ENCODE measurements at regions not wholly inside any gene's neighbourhood (a gene's known extent, or its start where the extent isn't known, plus 50 kb on each side); places are given as distances from the start of the nearest gene placed in this dataset.
"Not testable (repeated sequence)": the region's sequence is repeated elsewhere in the genome, so short reads cannot be mapped to it uniquely, and the experiment has no call there.

GRCh38 chr13:37198629-37199028 lies 93.2 kb upstream of the CSNK1A1L start:
- no peak overlapping the region for H3K4me3 ChIP-seq (ENCODE audit: low read length)
- no peak for TF ChIP-seq ZNF274 (IDR thresholded peaks at IDR 0.05; ENCODE audit: low read depth, low read length)

- TF ChIP-seq ZNF274 (IDR thresholded peaks at IDR 0.05; ENCODE audit: low read depth, low read length), result no peak
Observed at GRCh38 chr13:37195621-37196020, 90.2 kb upstream of the CSNK1A1L start.

GRCh38 chr13:37194428-37194861 lies 89.0 kb upstream of the CSNK1A1L start:
- no peak for TF ChIP-seq ZNF274 (IDR thresholded peaks at IDR 0.05; ENCODE audit: low read depth, low read length)
- no peak overlapping the region for H3K4me3 ChIP-seq (ENCODE audit: low read length)

More at GRCh38 chr13:37195621-37196020, 90.2 kb upstream of the CSNK1A1L start:
- no peak overlapping the region for H3K4me3 ChIP-seq (ENCODE audit: low read length)

GRCh38 chr13:37192956-37193355 lies 87.5 kb upstream of the CSNK1A1L start:
- TF ChIP-seq ZNF274 (IDR thresholded peaks at IDR 0.05; ENCODE audit: low read depth, low read length), result no peak
- H3K4me3 ChIP-seq (ENCODE audit: low read length), result no peak overlapping the region

GRCh38 chr13:37187621-37188020 lies 82.2 kb upstream of the CSNK1A1L start:
- no peak overlapping the region for H3K4me3 ChIP-seq (ENCODE audit: low read length)
- no peak for TF ChIP-seq ZNF274 (IDR thresholded peaks at IDR 0.05; ENCODE audit: low read depth, low read length)

GRCh38 chr13:37187105-37187504 lies 81.6 kb upstream of the CSNK1A1L start:
- no peak for TF ChIP-seq ZNF274 (IDR thresholded peaks at IDR 0.05; ENCODE audit: low read depth, low read length)
- no peak overlapping the region for H3K4me3 ChIP-seq (ENCODE audit: low read length)

GRCh38 chr13:37181620-37182019 lies 76.2 kb upstream of the CSNK1A1L start:
- TF ChIP-seq ZNF274 (IDR thresholded peaks at IDR 0.05; ENCODE audit: low read depth, low read length), result no peak
- H3K4me3 ChIP-seq (ENCODE audit: low read length), result no peak overlapping the region

GRCh38 chr13:37179645-37180044 lies 74.2 kb upstream of the CSNK1A1L start:
- no peak for TF ChIP-seq ZNF274 (IDR thresholded peaks at IDR 0.05; ENCODE audit: low read depth, low read length)
- H3K4me3 ChIP-seq (ENCODE audit: low read length), result no peak overlapping the region

GRCh38 chr13:37177125-37177524 lies 71.7 kb upstream of the CSNK1A1L start:
- H3K4me3 ChIP-seq (ENCODE audit: low read length), result no peak overlapping the region
- TF ChIP-seq ZNF274 (IDR thresholded peaks at IDR 0.05; ENCODE audit: low read depth, low read length), result no peak

- no peak for TF ChIP-seq ZNF274 (IDR thresholded peaks at IDR 0.05; ENCODE audit: low read depth, low read length)
Observed at GRCh38 chr13:37175996-37176395, 70.5 kb upstream of the CSNK1A1L start.

GRCh38 chr13:37173214-37173613 lies 67.8 kb upstream of the CSNK1A1L start:
- no peak for TF ChIP-seq ZNF274 (IDR thresholded peaks at IDR 0.05; ENCODE audit: low read depth, low read length)
- no peak overlapping the region for H3K4me3 ChIP-seq (ENCODE audit: low read length)

More at GRCh38 chr13:37175996-37176395, 70.5 kb upstream of the CSNK1A1L start:
- no peak overlapping the region for H3K4me3 ChIP-seq (ENCODE audit: low read length)

- H3K4me3 ChIP-seq (ENCODE audit: low read length), result not testable (repeated sequence)
Observed at GRCh38 chr13:37172226-37172625, 66.8 kb upstream of the CSNK1A1L start.

GRCh38 chr13:37168926-37169325 lies 63.5 kb upstream of the CSNK1A1L start:
- no peak for TF ChIP-seq ZNF274 (IDR thresholded peaks at IDR 0.05; ENCODE audit: low read depth, low read length)
- H3K4me3 ChIP-seq (ENCODE audit: low read length), result no peak overlapping the region

- no peak for TF ChIP-seq ZNF274 (IDR thresholded peaks at IDR 0.05; ENCODE audit: low read depth, low read length)
- no peak overlapping the region for H3K4me3 ChIP-seq (ENCODE audit: low read length)
Observed at GRCh38 chr13:37168151-37168550, 62.7 kb upstream of the CSNK1A1L start.

- TF ChIP-seq ZNF274 (IDR thresholded peaks at IDR 0.05; ENCODE audit: low read depth, low read length), result no peak
- no peak overlapping the region for H3K4me3 ChIP-seq (ENCODE audit: low read length)
Observed at GRCh38 chr13:37164635-37165034, 59.2 kb upstream of the CSNK1A1L start.

GRCh38 chr13:37163641-37164265 lies 58.3 kb upstream of the CSNK1A1L start:
- no peak overlapping the region for H3K4me3 ChIP-seq (ENCODE audit: low read length)
- TF ChIP-seq ZNF274 (IDR thresholded peaks at IDR 0.05; ENCODE audit: low read depth, low read length), result no peak

Data from GM08714 (cell line).